ENCODE measurements at regions not wholly inside any gene's neighbourhood (a gene's known extent, or its start where the extent isn't known, plus 50 kb on each side); places are given as distances from the start of the nearest gene placed in this dataset.

GRCh38 chr6:122145246-122145645 lies 254.2 kb upstream of the HSF2 start:
- Mint-ChIP-seq H3K9me3 (ENCODE audit: low read depth) (no peaks in the 10 kb centered on the region), H3K4me1 (ENCODE audit: low read depth) (no peaks in the 10 kb centered on the region), H3K36me3 (ENCODE audit: low read depth) (no peaks in the 10 kb centered on the region), H3K27ac (ENCODE audit: unreplicated experiment) (no peak overlapping the region), H3K4me3 (ENCODE audit: unreplicated experiment) (no peak overlapping the region), H3K27me3 (ENCODE audit: low read depth) (peaks cover 14% of the 10 kb centered on the region)
- no peak for DNase-seq (ENCODE audit: low spot score)
- TF ChIP-seq CTCF (IDR thresholded peaks at IDR 0.05): no peak

DNA sequence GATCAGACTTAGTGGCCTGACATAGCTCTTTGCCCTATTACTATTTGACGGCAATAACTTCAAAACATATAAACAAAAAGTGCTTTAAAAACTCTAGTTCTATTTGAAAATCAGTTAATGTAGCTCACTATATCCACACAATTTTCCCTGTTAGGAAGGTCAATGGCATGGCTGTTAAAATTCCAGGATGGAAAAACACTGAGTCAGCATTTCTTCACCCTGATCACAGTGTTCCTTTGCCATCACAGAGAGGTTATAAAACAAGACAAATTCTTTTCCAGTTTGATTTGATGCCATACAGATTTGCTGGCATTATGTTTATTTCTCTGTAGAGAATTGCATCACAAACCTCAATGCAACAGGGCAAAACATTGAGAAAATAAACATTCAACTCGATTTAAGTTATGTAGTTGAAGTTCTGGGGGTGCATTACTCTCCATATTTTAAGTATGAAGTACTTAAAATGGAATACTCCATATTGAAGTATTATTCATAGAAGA lies 253.7 kb upstream of the HSF2 start:
- DNase-seq (ENCODE audit: low spot score): no peak
- Mint-ChIP-seq H3K9me3 (ENCODE audit: low read depth) (no peaks in the 10 kb centered on the region), H3K27ac (ENCODE audit: unreplicated experiment) (no peak overlapping the region), H3K36me3 (ENCODE audit: low read depth) (no peaks in the 10 kb centered on the region), H3K27me3 (ENCODE audit: low read depth) (peaks cover 14% of the 10 kb centered on the region), H3K4me3 (ENCODE audit: unreplicated experiment) (no peak overlapping the region), H3K4me1 (ENCODE audit: low read depth) (no peaks in the 10 kb centered on the region)
- TF ChIP-seq CTCF (IDR thresholded peaks at IDR 0.05): no peak

- H3K27me3 Mint-ChIP-seq (ENCODE audit: low read depth): peaks cover 10% of the 10 kb centered on the region
- no peak overlapping the region for H3K27ac Mint-ChIP-seq (ENCODE audit: unreplicated experiment)
- no peak for TF ChIP-seq CTCF (IDR thresholded peaks at IDR 0.05)
- H3K4me1 Mint-ChIP-seq (ENCODE audit: low read depth): no peaks in the 10 kb centered on the region
- DNase-seq (ENCODE audit: low spot score): no peak
- no peak overlapping the region for H3K4me3 Mint-ChIP-seq (ENCODE audit: unreplicated experiment)
- no peaks in the 10 kb centered on the region for H3K36me3 Mint-ChIP-seq (ENCODE audit: low read depth)
- no peaks in the 10 kb centered on the region for H3K9me3 Mint-ChIP-seq (ENCODE audit: low read depth)
Observed at GRCh38 chr6:122147291-122147690, 252.2 kb upstream of the HSF2 start.

- peaks cover 7% of the 10 kb centered on the region for H3K27me3 Mint-ChIP-seq (ENCODE audit: low read depth)
- H3K36me3 Mint-ChIP-seq (ENCODE audit: low read depth): no peaks in the 10 kb centered on the region
- no peaks in the 10 kb centered on the region for H3K9me3 Mint-ChIP-seq (ENCODE audit: low read depth)
- no peak for TF ChIP-seq CTCF (IDR thresholded peaks at IDR 0.05)
- no peaks in the 10 kb centered on the region for H3K4me1 Mint-ChIP-seq (ENCODE audit: low read depth)
- DNase-seq (ENCODE audit: low spot score): no peak
- no peak overlapping the region for H3K27ac Mint-ChIP-seq (ENCODE audit: unreplicated experiment)
- H3K4me3 Mint-ChIP-seq (ENCODE audit: unreplicated experiment): no peak overlapping the region
Observed at GRCh38 chr6:122151066-122151465, 248.4 kb upstream of the HSF2 start.

GRCh38 chr6:122151763-122152162 lies 247.7 kb upstream of the HSF2 start:
- Mint-ChIP-seq H3K4me3 (ENCODE audit: unreplicated experiment) (no peak overlapping the region), H3K4me1 (ENCODE audit: low read depth) (no peaks in the 10 kb centered on the region), H3K36me3 (ENCODE audit: low read depth) (no peaks in the 10 kb centered on the region), H3K27ac (ENCODE audit: unreplicated experiment) (no peak overlapping the region), H3K9me3 (ENCODE audit: low read depth) (peaks cover 3% of the 10 kb centered on the region), H3K27me3 (ENCODE audit: low read depth) (peaks cover 7% of the 10 kb centered on the region)
- no peak for DNase-seq (ENCODE audit: low spot score)
- no peak for TF ChIP-seq CTCF (IDR thresholded peaks at IDR 0.05)

Measured in chondrocyte (in vitro differentiated cells).